MCF 10A (cell line): ENCODE measurements at regions not wholly inside any gene's neighbourhood (a gene's known extent, or its start where the extent isn't known, plus 50 kb on each side); places are given as distances from the start of the nearest gene placed in this dataset.

Experiments
- BruUV-seq: library from RNA; stranded (reverse); fragments of 400-500 nt; replicated peaks from 2 replicates; lab custom pipeline; 2021; lab: Mats Ljungman, UMichigan
- CTCF ChIA-PET: fragments of 300-600 bp; sonication (Branson Sonifier 250); formaldehyde crosslinking; extraction: SDS; loops from one replicate; lab custom pipeline; 2021; ENCODE audit warnings: antibody characterized with exemption, inconsistent platforms; lab: Yijun Ruan, JAX
- POLR2A ChIA-PET: fragments of 300-600, 350-650 bp; sonication (Branson Sonifier 250); formaldehyde crosslinking; extraction: SDS; loops from one replicate; lab custom pipeline; 2020; ENCODE audit warnings: antibody characterized with exemption, inconsistent platforms; lab: Yijun Ruan, JAX
- DNase-seq: peaks from one replicate; pipeline ENCODE4 v3.0.0-alpha.2; 2018; ENCODE audit not compliant: unreplicated experiment
- H3K27ac Mint-ChIP-seq: one replicate; pipeline ENCODE4 v1.8.0; 2022; ENCODE audit warnings: mild to moderate bottlenecking, low read depth, mixed read lengths; ENCODE audit not compliant: unreplicated experiment
- H3K27me3 Mint-ChIP-seq: one replicate; pipeline ENCODE4 v1.8.0; 2022; ENCODE audit warnings: mixed read lengths; ENCODE audit not compliant: insufficient read depth, unreplicated experiment
- H3K36me3 Mint-ChIP-seq: one replicate; pipeline ENCODE4 v1.8.0; 2022; ENCODE audit warnings: mild to moderate bottlenecking, moderate library complexity, mixed read lengths; ENCODE audit not compliant: insufficient read depth, unreplicated experiment
- H3K4me1 Mint-ChIP-seq: one replicate; pipeline ENCODE4 v1.8.0; 2022; ENCODE audit warnings: mixed read lengths; ENCODE audit not compliant: insufficient read depth, unreplicated experiment
- H3K4me3 Mint-ChIP-seq: one replicate; pipeline ENCODE4 v1.8.0; 2022; ENCODE audit warnings: mild to moderate bottlenecking, moderate library complexity, mixed read lengths; ENCODE audit not compliant: unreplicated experiment
- H3K9me3 Mint-ChIP-seq: one replicate; pipeline ENCODE4 v1.8.0; 2022; ENCODE audit warnings: mixed read lengths; ENCODE audit not compliant: unreplicated experiment
- CTCF ChIP-seq: fragments of 200-600 bp; IDR thresholded peaks from one replicate; pipeline ENCODE4 v1.8.0; 2022; ENCODE audit warnings: antibody characterized with exemption, mild to moderate bottlenecking; ENCODE audit not compliant: unreplicated experiment
- intact Hi-C: fragments of 100-400 bp; cut with micrococcal nuclease; formaldehyde crosslinking; loops from 2 replicates; pipeline ENCODE4 v1.14.1; 2022

GRCh38 chr10:123561141-123561440 is 105.1 kb upstream of the GPR26 start:
- no TSS peak for BruUV-seq
- Mint-ChIP-seq H3K27ac (no peak overlapping the region), H3K4me1 (no peaks in the 10 kb centered on the region), H3K9me3 (no peaks in the 10 kb centered on the region), H3K36me3 (peaks cover 6% of the 10 kb centered on the region), H3K4me3 (no peak overlapping the region), H3K27me3 (no peaks in the 10 kb centered on the region)
- ChIA-PET POLR2A (no interaction called here), CTCF (interaction anchor here (0.5 to 3.7 kb wide), 5 partner anchors 11 to 518 kb away, joined by 3 to 29 read pairs (median 10); no protein-coding TSS in a partner anchor)
- TF ChIP-seq CTCF, result no peak
- DNase-seq, result no peak
- intact Hi-C loops, result no loop called here

GRCh38 chr10:123562387-123562786 is 103.8 kb upstream of the GPR26 start:
- POLR2A ChIA-PET, result no interaction called here
- no peak overlapping the region for H3K27ac Mint-ChIP-seq
- no peaks in the 10 kb centered on the region for H3K9me3 Mint-ChIP-seq
- CTCF ChIA-PET, result interaction anchor here (1.0 to 1.1 kb wide), 2 partner anchors 131 to 519 kb away, joined by 3 read pairs; no protein-coding TSS in a partner anchor
- no TSS peak for BruUV-seq
- peaks cover 6% of the 10 kb centered on the region for H3K36me3 Mint-ChIP-seq
- intact Hi-C loops, result no loop called here
- no peaks in the 10 kb centered on the region for H3K27me3 Mint-ChIP-seq
- no peak for DNase-seq
- TF ChIP-seq CTCF, result no peak
- H3K4me1 Mint-ChIP-seq, result no peaks in the 10 kb centered on the region
- no peak overlapping the region for H3K4me3 Mint-ChIP-seq

DNA sequence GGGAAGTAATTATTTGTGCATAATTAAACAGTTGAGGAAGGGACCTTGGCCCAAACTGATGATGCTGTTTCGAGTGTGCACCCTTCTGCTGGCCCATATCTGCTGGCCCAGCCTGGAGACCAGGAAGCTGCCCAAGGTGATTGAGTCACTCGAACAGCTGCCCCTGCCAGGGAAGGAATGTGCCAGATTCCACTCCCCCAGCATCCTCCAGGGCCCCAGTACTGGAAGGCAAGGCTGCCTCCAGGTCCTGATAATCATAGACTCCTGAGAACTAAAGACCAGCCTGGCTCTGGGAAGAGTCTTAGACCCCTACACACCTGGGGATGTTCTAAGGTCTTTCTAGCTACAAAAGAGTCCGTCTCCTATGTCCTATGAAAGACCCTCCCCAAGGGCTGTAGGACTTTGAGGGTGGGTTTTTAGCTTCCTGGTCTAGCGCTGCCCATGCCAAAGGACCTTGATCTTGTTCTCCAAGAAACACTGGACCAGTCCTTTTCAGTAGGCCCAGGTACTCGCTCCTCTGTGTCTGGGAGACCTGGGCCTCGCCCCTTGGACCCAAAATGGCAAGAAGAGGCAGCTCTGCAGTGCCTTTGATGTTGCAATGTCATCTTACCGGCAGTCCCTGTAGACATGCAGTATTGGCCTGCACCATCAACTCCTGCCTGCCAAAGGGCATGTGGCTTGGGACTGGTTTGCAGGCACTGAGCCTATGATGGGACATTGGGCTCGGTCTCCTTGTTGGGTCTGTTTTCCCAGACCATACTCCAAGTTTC is 103.2 kb upstream of the GPR26 start:
- Mint-ChIP-seq H3K36me3 (peaks cover 6% of the 10 kb centered on the region), H3K9me3 (no peaks in the 10 kb centered on the region), H3K27ac (no peak overlapping the region), H3K4me1 (no peaks in the 10 kb centered on the region), H3K27me3 (peaks cover 5% of the 10 kb centered on the region), H3K4me3 (no peak overlapping the region)
- ChIA-PET POLR2A (no interaction called here), CTCF (interaction anchor here (0.6 to 1.1 kb wide), 4 partner anchors 132 to 521 kb away, joined by 3 to 5 read pairs (median 4); no protein-coding TSS in a partner anchor)
- TF ChIP-seq CTCF, result no peak
- no peak for DNase-seq
- no TSS peak for BruUV-seq
- intact Hi-C loops, result no loop called here

GRCh38 chr10:123563581-123563855 is 102.6 kb upstream of the GPR26 start:
- H3K4me1 Mint-ChIP-seq, result no peaks in the 10 kb centered on the region
- ChIA-PET CTCF (interaction anchor here (0.6 to 0.7 kb wide), 3 partner anchors 10 to 522 kb away, joined by 3 to 5 read pairs (median 4); no protein-coding TSS in a partner anchor), POLR2A (no interaction called here)
- no peak for TF ChIP-seq CTCF
- no peaks in the 10 kb centered on the region for H3K9me3 Mint-ChIP-seq
- no TSS peak for BruUV-seq
- H3K36me3 Mint-ChIP-seq, result peaks cover 6% of the 10 kb centered on the region
- intact Hi-C loops, result no loop called here
- no peak overlapping the region for H3K27ac Mint-ChIP-seq
- H3K4me3 Mint-ChIP-seq, result no peak overlapping the region
- H3K27me3 Mint-ChIP-seq, result peaks cover 10% of the 10 kb centered on the region
- DNase-seq, result no peak
